GM10266 (cell line): ENCODE measurements at regions not wholly inside any gene's neighbourhood (a gene's known extent, or its start where the extent isn't known, plus 50 kb on each side); places are given as distances from the start of the nearest gene placed in this dataset.

Experiments
- DNase-seq: peaks from one replicate; pipeline ENCODE4 v3.0.0; 2012; ENCODE audit errors: extremely low spot score
- CTCF ChIP-seq: IDR thresholded peaks from 2 replicates; pipeline ENCODE4 v1.5.1; 2012; ENCODE audit warnings: mild to moderate bottlenecking, low read depth; ENCODE audit not compliant: control insufficient read depth, insufficient read depth; ENCODE audit errors: missing control alignments

GRCh38 chrY:21121065-21121464 lies 365.2 kb downstream of the RPS4Y2 start:
- DNase-seq: no peak
- TF ChIP-seq CTCF: no peak

GRCh38 chrY:21135591-21135990 lies 375.5 kb upstream of the RBMY1B start:
- TF ChIP-seq CTCF: no peak
- no peak for DNase-seq

- DNase-seq: no peak
- TF ChIP-seq CTCF: no peak
Measured at GRCh38 chrY:21138056-21138758, 372.9 kb upstream of the RBMY1B start.

GRCh38 chrY:21146331-21146730 lies 364.8 kb upstream of the RBMY1B start:
- no peak for DNase-seq
- no peak for TF ChIP-seq CTCF

- no peak for TF ChIP-seq CTCF
- no peak for DNase-seq
Measured at GRCh38 chrY:21149971-21150370, 361.2 kb upstream of the RBMY1B start.

- DNase-seq: no peak
- TF ChIP-seq CTCF: no peak
Measured at GRCh38 chrY:21169821-21170220, 341.3 kb upstream of the RBMY1B start.

- no peak for DNase-seq
- TF ChIP-seq CTCF: no peak
Measured at GRCh38 chrY:21174697-21175463, 336.3 kb upstream of the RBMY1B start.
